AG20443 (cell line): ENCODE measurements at regions not wholly inside any gene's neighbourhood (a gene's known extent, or its start where the extent isn't known, plus 50 kb on each side); places are given as distances from the start of the nearest gene placed in this dataset.

Experiments used
- DNase-seq: peaks from one replicate; pipeline ENCODE4 v3.0.0; 2012; ENCODE audit warnings: low spot score, mixed read lengths

- DNase-seq = no peak
Measured at GRCh38 chr6:154885214-154885613, 109.9 kb upstream of the TIAM2 start.

GRCh38 chr6:154886016-154886415 lies 109.1 kb upstream of the TIAM2 start:
- DNase-seq = no peak

GRCh38 chr6:154886471-154886870 lies 108.6 kb upstream of the TIAM2 start:
- no peak for DNase-seq

- no peak for DNase-seq
Measured at GRCh38 chr6:154887051-154887450, 108.1 kb upstream of the TIAM2 start.

- no peak for DNase-seq
Measured at GRCh38 chr6:154888421-154889295, 106.5 kb upstream of the TIAM2 start.

- DNase-seq = no peak
Measured at GRCh38 chr6:154890874-154891273, 104.2 kb upstream of the TIAM2 start.

- DNase-seq = no peak
Measured at GRCh38 chr6:154891901-154892300, 103.2 kb upstream of the TIAM2 start.

GRCh38 chr6:154893917-154894316 lies 101.2 kb upstream of the TIAM2 start:
- DNase-seq = peak; percentile 50

GRCh38 chr6:154894902-154895301 lies 100.2 kb upstream of the TIAM2 start:
- DNase-seq = no peak

- no peak for DNase-seq
Measured at GRCh38 chr6:154895841-154896240, 99.3 kb upstream of the TIAM2 start.

GRCh38 chr6:154898821-154899220 lies 96.3 kb upstream of the TIAM2 start:
- DNase-seq = no peak

GRCh38 chr6:154899824-154900463 lies 95.2 kb upstream of the TIAM2 start:
- DNase-seq = no peak

- no peak for DNase-seq
Measured at GRCh38 chr6:154901876-154902552, 93.1 kb upstream of the TIAM2 start.

GRCh38 chr6:154907291-154907690 lies 87.8 kb upstream of the TIAM2 start:
- peak; percentile 37 for DNase-seq

- no peak for DNase-seq
Measured at GRCh38 chr6:154908723-154909122, 86.4 kb upstream of the TIAM2 start.

- DNase-seq = no peak
Measured at GRCh38 chr6:154909311-154909710, 85.8 kb upstream of the TIAM2 start.

GRCh38 chr6:154909821-154910220 lies 85.3 kb upstream of the TIAM2 start:
- peak; percentile 35 for DNase-seq

GRCh38 chr6:154914288-154914687 lies 80.8 kb upstream of the TIAM2 start:
- DNase-seq = no peak

GRCh38 chr6:154916857-154917256 lies 78.3 kb upstream of the TIAM2 start:
- DNase-seq = no peak

GRCh38 chr6:154917941-154918340 lies 77.2 kb upstream of the TIAM2 start:
- DNase-seq = no peak

GRCh38 chr6:154919806-154920205 lies 75.3 kb upstream of the TIAM2 start:
- DNase-seq = no peak

GRCh38 chr6:154920495-154921200 lies 74.5 kb upstream of the TIAM2 start:
- DNase-seq = no peak
